Nucleus accumbens (tissue), 56 donors: ENCODE measurements at regions not wholly inside any gene's neighbourhood (a gene's known extent, or its start where the extent isn't known, plus 50 kb on each side); places are given as distances from the start of the nearest gene placed in this dataset.
"Not testable (repeated sequence)": the region's sequence is repeated elsewhere in the genome, so short reads cannot be mapped to it uniquely, and the experiment has no call there.

Source experiments
- DNase-seq, 56 donors: peaks; one replicate each; lab custom pipeline; 2025; lab: John Stamatoyannopoulos, UW

- DNase-seq: peak in 23 of 56 donors; percentile 2 to 81 (median 28)
These were observed 74.9 kb upstream of the WASF3 start for GRCh38 chr13:26482451-26483197.

- DNase-seq: no peak
These were observed 73.9 kb upstream of the WASF3 start for GRCh38 chr13:26483546-26483945.

GRCh38 chr13:26484196-26484595, 73.3 kb upstream of the WASF3 start:
- no peak for DNase-seq

GRCh38 chr13:26485288-26485687, 72.2 kb upstream of the WASF3 start:
- DNase-seq: peak in 4 of 56 donors; percentile 11 to 29 (median 16)

- DNase-seq: peak in 12 of 56 donors; percentile 4 to 28 (median 11)
These were observed 71.7 kb upstream of the WASF3 start for GRCh38 chr13:26485786-26486185.

- DNase-seq: no peak
These were observed 70.9 kb upstream of the WASF3 start for GRCh38 chr13:26486550-26486949.

GRCh38 chr13:26487781-26488180, 69.7 kb upstream of the WASF3 start:
- DNase-seq: no peak

- DNase-seq: no peak
These were observed 69.1 kb upstream of the WASF3 start for GRCh38 chr13:26488236-26489003.

GRCh38 chr13:26492301-26492700, 65.2 kb upstream of the WASF3 start:
- not testable (repeated sequence) for DNase-seq

GRCh38 chr13:26494571-26495195, 62.8 kb upstream of the WASF3 start:
- no peak for DNase-seq

- no peak for DNase-seq
These were observed 61.7 kb upstream of the WASF3 start for GRCh38 chr13:26495750-26496149.

GRCh38 chr13:26497968-26498511, 59.4 kb upstream of the WASF3 start:
- no peak for DNase-seq

- peak in 1 of 56 donors; percentile 10 for DNase-seq
These were observed 58.6 kb upstream of the WASF3 start for GRCh38 chr13:26498656-26499601.

GRCh38 chr13:26500618-26501320, 56.7 kb upstream of the WASF3 start:
- DNase-seq: no peak

GRCh38 chr13:26501641-26502040, 55.8 kb upstream of the WASF3 start:
- no peak for DNase-seq

- DNase-seq: peak in 23 of 56 donors; percentile 3 to 73 (median 24)
These were observed 54.7 kb upstream of the WASF3 start for GRCh38 chr13:26502826-26503225.

- DNase-seq: peak in 10 of 56 donors; percentile 3 to 44 (median 27)
These were observed 53.5 kb upstream of the WASF3 start for GRCh38 chr13:26503826-26504594.
